NCI-H1436 (cell line): ENCODE measurements at regions not wholly inside any gene's neighbourhood (a gene's known extent, or its start where the extent isn't known, plus 50 kb on each side); places are given as distances from the start of the nearest gene placed in this dataset.
"Not testable (repeated sequence)": the region's sequence is repeated elsewhere in the genome, so short reads cannot be mapped to it uniquely, and the experiment has no call there.

Experiments
- DNase-seq: peaks from one replicate; lab custom pipeline; 2025; lab: John Stamatoyannopoulos, UW

DNA sequence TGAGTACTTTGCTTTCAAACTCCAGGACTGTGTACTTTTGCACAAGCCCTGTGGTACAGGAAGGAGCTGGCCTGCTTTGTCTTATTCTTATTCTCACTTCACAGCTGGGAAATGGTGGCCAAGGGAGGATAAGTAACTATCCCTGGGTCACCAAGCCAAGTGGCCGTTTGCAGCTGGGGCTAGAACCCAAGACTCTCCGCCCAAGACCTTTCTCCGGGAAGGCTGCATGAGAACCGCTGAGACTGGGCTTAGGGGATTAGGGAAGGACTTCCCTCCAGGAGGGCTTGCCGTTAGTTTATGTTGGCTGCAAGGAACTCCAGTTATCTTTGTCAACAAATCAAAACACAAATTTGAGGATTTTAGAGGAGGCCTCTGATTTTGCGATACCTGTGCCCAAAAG, 109.5 kb upstream of the ADRA1D start:
- no peak for DNase-seq

DNA sequence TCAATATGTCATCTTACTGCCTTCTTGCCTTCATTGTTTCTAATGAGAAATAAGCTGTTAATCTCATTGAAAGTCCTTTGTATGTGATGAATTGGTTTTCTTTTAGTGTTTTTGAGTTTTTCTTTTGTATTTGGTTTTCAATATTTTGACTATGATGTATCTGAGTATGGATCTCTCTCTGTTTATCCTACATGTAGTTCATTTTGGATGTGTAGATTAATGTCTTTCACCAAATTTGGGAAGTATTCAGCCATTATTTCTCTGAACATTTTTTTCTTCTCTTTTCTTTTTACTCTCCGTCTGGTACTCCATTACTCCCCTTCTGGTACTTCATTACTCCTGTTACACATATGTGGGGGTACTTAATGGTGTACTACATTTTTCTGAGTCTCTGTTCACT, 103.3 kb upstream of the ADRA1D start:
- DNase-seq: no peak

DNA sequence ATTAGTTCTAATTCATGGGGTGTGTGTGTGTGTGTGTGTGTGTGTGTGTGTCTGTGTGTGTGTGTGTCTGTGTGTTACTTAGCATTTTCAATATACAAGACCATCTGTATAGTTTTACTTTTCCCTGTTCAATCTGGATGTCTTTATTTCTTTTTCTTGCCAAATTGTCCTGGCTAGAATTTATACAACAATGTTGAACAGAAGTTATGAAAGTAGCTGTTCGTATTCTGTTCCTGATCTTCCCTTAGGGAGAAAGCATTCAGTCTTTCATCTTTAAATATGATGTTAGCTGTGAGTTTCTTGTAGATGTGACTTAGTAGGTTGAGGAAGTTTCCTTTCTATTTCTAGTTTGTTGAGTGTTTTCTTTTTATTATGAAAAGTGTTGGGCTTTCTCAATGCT, 101.0 kb upstream of the ADRA1D start:
- DNase-seq: no peak

DNA sequence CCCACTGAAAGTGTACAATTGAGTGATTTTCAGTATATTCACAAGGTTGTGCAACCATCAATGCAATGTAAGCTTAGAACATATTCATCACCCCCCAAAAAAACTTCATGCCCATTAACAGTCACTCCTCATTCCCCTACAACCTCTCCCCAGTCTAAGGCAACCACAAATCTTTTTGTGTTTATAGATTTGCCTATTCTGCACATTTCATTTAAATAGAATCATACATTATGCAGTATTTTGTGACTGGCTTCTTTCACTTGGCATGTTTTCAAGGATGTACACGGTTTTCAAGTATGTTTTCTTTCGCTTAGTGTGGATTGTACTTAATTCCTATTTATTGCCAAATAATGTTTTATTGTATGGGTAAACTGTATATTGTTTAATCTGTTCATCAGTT, 95.6 kb upstream of the ADRA1D start:
- DNase-seq: no peak

DNA sequence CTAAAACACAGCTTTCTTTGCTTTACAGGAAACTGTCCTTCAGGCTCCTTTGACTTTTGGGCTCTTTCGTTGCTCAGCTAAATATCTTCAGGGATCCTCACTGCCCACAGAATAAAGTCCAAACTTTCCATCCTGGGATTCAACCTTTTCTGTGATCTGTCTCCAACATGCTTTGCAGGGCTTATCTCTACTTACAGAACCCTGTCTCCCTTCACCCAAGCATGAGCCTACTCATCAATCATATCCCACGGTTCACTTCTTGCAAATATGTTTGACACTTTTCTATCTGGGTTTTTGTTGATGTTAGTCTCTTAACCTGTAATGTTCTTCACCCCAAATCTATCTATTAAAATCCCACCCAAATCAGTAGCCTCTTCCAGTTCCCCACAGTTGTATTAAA, 93.5 kb upstream of the ADRA1D start:
- DNase-seq: no peak

DNA sequence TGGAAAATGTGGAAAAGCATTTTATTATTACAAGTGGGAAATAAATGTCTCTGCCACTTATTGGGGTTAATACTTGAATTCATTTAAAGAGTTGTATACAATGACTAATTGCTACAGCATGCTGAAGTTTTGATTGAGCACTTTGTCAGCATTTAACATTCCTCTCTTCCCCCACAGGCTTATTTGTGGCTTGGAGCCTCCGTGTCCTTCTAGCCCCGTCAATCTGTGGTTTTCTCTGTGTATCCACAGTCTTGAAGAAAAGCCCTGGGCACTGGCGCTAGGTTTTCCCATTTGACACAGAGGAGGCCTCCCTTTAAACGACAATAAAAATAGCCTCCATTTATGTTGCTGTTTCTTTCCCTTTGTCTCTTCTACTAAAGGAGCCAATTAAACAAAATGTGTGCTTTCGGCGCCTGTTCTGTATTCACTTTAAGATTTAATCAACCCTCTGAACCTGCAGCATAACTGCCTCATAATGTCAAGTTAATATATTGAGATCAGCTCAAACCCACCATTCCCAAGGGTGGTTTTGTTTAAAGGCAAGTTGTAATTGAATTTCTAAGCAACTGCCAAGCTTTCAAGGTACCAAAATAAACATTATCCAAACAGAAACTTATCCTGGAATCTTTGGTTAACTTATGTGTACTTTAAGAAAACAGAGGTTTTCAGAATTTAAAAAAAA, 92.9 kb upstream of the ADRA1D start:
- DNase-seq: no peak

DNA sequence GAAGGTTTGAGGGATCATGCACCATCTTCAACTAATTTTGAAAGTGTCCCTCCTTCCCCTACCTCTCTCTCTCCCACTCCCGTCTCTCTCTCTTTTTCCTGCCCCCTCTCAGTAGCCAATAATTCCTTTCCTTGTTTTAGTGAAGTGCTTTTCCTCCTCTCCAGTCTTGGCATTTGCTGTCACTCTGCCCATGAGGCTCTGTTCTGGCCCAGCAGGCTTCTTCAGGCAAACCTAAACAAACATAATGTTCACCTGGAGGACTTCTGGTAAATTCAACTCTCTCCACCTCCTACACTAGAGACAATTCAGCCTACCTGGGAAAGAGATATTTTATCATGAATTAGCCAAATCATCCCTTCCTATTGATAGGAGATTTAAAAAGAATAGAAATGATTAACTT, 86.6 kb upstream of the ADRA1D start:
- no peak for DNase-seq

DNA sequence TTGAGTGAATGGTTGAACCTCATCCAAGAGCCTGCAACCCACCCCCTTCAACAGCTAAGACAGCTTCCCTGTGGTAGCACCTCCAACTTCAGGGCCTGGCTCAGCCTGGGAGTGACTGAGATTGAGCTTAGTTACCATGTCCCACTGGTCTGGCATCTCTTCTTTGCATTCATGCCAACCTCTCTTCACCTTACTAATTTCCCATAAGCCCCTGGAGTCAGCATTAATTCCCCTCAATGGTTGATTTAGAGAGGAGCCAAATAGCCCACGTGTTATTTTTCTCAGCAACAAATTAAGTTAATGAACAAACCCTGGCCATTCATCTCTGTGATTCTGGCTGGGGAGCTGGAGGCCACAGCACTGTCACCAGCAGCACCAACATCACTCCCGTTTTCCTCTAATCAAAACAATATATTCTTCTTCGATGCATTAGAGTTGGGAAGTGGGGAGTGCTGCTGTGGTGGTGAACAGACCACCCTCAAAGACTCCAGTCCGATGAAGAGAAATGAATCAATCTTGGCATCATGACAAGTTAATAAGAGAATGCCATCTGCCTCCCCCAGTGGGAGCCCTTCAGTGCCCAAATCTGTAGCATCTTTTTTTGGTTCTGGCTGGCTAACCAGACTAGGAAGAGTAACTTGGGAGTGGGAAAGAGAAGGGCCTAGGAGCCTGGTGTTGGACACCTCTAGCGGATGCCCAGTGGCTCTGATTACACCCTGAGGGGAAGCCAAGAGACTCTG, 83.2 kb upstream of the ADRA1D start:
- DNase-seq: no peak

DNA sequence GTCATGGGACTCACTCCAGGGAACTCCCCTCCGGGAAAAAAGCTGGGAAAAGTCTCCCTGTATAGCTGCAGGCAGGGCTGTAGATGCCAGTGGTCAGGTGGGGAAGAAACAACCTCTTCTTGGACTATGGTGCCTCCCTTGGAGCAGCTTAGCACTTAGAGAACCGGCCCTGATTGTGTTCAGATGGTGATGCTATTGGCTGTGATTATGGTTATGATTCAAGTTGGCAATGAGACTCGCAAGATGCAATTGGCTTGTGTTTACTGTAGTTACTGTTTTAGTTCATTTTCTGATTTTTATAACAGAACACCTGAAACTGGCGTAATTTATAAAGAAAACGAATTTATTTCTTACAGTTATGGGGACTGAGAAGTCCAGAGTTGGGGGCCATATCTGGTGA, 80.9 kb upstream of the ADRA1D start:
- DNase-seq: no peak

DNA sequence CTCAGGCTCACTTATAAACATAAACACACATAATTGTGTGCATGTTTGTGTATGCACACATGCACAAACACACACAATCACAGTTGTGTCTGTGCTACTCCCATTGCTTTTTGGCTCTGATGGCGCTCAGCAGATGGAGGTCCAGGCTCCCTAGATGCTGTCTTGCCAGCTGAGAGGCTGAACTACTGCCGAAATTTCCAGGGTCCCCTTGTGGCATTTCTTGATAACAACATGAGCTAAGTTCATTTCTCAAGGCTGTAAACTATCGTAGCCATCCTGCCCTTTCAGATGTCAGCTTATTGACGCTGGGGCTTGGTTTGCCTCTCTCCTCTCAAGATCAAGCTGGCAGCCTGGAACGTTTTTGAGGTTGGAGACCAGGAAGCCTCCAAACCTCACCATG, 80.1 kb upstream of the ADRA1D start:
- DNase-seq: no peak

DNA sequence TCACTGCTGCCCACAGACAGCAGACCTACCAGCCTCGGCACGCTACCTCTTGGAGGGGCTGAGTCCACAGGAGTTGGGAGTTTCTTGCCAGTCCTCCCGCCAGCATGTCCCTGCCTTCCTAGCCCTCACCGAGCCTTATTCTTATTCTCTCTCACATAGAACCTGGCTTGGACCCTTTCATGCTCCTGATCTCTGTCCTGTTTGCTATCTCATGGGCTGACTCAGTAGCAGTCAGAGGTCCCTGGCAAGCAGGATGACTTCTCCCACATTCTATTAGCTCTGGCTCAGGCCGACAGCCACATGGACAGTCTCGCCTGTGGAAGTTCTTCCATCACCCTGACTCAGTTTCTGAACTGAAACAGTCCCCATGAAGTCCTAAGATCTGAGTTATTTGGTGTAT, 79.5 kb upstream of the ADRA1D start:
- no peak for DNase-seq

DNA sequence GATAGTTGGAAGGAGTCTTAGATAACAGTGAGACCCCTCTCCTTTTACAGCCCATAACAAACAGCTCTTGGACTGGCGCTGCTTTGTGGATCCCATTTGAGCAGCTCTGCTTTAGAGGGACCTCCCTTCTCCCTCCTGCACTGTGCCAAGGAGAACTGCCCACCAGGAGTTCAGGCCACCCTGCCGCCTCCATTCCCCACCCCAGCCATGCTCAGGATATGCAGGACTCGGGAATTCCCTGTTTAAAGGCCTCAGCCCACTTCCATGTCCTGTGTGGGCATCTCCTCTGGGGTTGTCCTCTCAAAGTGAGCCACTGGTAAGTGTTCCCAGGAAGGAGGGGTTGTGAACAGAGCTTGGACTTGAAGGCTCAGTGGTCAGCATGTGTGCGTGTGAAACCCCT, 78.9 kb upstream of the ADRA1D start:
- no peak for DNase-seq

DNA sequence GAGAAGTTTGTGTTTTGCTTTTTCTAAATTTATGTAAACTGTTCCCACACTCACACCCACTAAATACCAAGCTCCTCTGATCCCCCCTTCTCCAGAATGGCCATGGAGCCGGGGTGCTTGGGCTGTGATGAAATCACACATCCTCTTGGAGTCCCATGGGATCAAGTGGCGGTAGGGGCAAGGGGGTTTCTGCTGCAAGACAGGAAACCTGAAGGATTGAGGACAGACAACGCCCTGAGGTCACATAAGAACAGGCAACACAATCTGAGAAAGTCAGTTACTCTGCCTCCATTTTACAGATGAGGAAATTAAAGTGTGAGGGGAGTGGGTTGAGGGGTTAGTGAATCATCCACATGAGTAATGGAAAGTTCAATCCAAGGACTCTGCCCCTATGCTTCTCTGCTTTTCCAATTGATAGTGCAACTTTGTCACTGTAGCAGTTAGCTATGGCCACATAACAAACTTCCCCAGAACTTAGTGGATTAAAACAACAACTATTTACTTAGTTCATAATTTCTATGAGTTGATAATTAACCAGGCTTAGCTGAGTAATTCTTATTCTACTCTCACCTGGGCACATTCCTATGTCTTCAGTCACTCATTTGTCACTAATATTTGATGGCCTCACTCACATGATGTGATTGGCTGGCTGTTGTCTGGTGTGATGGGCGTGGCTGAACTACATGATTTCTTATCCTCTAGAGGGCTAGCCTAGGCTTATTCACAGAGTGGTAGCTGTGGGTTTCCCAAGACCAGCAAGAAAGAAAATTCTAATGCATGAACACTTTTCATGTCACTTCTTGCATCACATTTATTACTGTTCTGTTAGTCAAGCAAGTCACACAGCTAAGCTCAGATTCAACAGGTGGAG, 77.3 kb upstream of the ADRA1D start:
- no peak for DNase-seq

DNA sequence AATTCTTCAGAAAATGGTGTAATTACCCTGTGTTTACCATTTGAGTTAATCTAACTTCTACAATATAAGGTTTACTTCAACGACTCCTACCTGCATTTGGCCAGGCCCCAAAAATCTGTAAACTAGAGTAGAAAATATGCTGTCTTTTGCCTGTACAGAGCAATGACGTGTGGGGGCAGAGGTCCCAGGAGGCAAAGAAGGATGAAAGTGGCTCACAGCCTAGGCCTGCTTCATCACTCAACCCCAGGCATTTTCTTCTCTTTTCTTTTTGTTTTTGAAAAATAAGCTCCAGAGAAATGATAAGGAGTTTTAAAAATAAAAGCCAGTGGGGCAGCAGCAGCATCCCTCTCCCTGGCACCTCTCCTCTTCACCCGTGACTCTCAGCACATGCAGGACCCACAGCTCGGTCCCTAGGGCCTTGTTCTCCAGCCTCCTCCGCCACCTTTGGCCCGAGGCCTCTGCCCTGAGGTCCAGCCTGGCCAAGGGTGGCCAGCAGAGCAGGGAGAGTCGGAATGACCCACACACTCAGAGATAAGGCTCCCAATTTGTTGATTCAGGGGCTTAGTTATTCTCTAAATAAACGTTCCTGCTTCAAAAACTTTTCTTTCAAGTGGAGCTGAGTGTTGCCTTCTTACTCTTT, 76.6 kb upstream of the ADRA1D start:
- DNase-seq: no peak

DNA sequence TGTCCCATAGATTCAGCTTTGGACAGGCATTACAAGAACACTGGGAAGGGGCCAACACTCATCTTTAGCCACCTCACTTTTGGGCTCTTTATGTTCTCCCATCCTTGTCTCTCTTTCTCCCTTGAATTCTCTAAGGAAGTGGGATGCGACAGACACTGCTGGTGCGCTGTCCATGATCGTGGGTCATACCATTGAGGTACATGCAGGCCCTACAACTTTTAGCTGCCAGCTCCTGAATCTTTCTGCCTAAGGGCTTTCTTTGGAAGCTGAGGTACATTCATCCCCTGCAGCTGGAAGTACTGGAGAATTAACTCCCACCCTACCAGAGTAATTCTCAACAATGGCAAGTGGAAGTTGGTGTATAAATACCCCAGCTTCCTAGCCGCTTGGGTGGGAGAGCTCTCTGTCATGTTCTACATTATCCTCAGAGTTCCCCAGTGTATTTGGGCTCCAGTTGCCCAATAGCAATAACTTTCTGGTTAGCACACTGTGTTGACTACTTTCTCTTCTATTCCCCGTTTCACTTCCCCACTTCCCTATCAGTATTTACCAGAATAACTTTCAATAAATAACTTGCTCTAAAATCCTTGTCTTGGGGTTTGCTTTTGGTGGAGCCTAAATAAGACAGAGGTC, 75.6 kb upstream of the ADRA1D start:
- no peak for DNase-seq

DNA sequence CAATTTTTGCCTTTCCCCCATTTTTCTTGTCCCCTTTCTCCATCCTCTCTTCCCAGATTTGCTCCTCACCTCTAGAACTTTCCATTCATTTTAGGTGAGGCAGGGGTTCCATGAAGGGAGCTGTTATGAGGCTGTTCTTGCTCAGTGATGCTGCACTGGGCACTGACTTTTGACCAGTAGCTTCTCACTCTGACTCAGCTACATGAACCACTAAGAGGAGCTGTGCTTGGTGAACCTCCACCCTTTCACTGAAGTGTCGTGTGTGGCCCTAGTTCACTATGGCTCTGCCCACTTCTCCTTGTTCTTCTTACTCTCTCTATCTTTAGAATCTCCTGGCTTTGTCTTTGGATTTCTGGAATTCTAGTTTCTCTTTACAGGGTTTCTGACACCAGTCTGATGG, 73.4 kb upstream of the ADRA1D start:
- DNase-seq: no peak

DNA sequence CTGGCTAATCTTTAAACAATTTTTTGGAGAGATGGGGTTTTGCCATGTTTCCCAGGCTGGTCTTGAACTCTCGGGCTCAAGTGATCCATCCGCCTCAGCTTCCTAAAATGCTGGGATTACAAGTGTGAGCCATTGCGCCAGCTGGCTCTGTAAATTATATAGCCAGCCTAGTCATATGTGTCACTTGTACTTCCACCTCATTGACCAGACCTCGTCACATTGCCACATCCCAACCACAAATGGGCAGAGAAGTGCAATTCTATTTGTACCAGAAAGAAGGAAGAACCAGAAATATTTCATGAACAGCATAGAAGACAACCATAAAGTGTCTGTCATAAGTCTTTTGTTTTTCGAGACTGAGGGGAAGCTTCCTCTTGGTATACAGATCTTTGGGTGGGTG, 71.2 kb upstream of the ADRA1D start:
- no peak for DNase-seq

DNA sequence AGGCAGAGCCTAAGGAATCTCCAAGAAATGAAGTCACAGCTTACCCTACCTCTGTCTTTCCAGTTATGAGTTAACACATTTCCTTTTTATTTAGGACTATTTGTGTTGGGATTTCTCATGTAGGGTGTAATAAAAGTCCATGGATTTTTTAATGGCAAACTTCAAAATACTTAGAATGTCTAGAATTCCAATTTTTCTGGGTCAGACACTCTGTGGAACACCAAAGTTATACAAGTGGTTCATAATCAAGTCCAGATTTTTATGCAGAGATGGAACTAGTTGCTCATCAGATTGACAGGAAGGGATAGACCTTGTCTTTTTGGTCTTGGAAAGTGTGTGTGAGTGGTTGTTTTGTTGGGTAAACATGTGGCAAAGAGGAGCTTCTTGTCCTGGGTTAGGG, 69.8 kb upstream of the ADRA1D start:
- no peak for DNase-seq

DNA sequence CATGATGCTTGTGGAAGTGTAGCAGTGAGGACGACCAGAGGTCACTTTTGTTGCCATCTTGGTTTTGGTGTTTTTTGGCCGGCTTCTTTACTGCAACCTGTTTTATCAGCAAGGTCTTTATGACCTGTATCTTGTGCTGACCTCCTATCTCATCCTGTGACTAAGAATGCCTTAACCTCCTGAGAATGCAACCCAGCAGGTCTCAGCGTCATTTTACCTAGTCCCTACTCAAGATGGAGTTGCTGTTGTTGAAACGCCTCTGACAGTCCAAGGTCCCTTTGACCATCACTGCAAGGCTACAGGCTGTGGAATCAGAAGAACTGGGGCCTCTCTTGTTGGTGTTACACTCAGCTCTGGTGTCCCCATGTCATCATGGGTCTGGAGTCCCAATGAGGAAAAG, 61.5 kb upstream of the ADRA1D start:
- not testable (repeated sequence) for DNase-seq

DNA sequence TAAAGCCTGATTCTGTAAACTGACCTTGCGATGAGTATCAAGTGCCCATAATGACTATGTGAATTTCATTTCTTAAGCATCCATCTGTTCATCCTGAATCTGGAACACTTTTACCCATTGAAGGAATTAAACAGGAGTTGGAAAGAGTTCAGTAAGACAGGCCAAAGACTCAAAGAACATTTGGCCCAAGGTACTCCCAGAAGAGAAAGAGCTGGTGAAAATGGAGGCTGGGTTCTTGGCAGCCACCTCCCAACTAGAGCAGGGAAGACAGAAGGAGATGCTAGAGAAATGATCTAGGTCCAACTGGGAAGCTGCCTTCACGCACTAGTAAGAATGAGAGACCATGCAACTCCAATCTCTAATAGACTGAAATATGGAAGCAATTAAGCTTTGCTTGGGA, 57.1 kb upstream of the ADRA1D start:
- DNase-seq: no peak

DNA sequence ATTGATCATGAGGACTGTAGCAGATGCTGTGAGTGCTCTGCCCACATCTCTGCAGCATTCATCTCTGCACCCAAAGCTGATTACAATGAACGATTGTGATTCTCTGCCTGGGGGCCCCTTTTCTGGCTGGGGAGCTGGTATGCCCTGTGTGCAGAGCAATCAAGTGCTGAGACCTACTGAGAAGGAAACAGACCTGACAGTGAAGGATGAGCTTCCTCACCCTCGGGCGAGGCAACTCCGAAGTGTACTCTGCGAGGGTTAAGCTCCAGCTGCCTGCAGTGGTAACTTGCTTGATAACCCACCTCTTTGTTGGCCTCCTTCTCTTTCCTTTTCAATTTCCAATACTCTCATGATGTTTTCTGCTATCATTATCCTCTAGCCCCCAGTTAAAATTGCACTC, 56.0 kb upstream of the ADRA1D start:
- DNase-seq: no peak

DNA sequence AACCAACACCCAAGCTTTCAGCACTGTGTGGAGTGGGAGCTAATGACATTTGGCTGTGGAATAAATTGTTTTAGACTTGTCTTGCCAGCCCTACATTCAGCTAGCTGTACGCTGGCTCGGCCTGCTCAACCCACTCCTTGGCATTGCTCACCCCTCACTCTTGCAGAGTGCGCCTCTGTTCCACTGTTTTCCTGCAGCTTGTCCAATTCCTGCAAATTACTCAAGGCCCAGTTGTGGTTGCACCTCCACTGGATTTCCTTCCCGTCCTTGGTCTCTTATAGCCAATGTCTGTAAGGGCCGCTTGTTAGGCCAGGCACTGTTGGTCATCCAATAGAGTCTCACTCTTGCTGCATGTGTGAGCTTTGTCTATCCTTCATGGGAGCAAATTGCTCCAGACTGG, 55.5 kb upstream of the ADRA1D start:
- no peak for DNase-seq
